ENCODE measurements at regions not wholly inside any gene's neighbourhood (a gene's known extent, or its start where the extent isn't known, plus 50 kb on each side); places are given as distances from the start of the nearest gene placed in this dataset.

DNA sequence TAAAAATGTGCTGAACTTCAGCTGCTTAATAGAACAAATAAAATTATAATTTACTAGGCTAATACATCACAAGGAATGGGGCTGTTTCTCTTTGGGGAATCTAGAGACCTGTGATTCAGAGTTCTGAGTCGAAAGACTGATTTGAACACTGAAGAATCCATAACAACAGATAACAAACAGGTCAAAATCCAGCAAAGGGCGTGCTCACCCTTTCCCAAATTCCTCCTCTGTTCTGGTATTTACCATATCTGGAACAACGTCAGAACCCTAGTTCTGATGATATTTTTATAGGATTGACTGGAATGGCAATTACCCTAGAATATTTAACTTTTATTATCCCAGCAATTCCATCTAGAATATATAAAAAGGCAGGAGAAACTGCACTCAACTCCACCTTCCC, 66.0 kb upstream of the ITGA6 start:
- TF ChIP-seq, protein P1, sequence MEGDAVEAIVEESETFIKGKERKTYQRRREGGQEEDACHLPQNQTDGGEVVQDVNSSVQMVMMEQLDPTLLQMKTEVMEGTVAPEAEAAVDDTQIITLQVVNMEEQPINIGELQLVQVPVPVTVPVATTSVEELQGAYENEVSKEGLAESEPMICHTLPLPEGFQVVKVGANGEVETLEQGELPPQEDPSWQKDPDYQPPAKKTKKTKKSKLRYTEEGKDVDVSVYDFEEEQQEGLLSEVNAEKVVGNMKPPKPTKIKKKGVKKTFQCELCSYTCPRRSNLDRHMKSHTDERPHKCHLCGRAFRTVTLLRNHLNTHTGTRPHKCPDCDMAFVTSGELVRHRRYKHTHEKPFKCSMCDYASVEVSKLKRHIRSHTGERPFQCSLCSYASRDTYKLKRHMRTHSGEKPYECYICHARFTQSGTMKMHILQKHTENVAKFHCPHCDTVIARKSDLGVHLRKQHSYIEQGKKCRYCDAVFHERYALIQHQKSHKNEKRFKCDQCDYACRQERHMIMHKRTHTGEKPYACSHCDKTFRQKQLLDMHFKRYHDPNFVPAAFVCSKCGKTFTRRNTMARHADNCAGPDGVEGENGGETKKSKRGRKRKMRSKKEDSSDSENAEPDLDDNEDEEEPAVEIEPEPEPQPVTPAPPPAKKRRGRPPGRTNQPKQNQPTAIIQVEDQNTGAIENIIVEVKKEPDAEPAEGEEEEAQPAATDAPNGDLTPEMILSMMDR (conservative IDR thresholded peaks at IDR 0.05; ENCODE audit: low read length) = no peak
- TF ChIP-seq EZH2phosphoT487 (IDR thresholded peaks at IDR 0.05; ENCODE audit: borderline replicate concordance, low read depth, low read length) = no peak
